H1 (cell line): ENCODE measurements at regions not wholly inside any gene's neighbourhood (a gene's known extent, or its start where the extent isn't known, plus 50 kb on each side); places are given as distances from the start of the nearest gene placed in this dataset.

Experiments used
- CTCF ChIA-PET: fragments of 300-600 bp; sonication (Branson Sonifier 250); formaldehyde crosslinking; loops from one replicate; lab custom pipeline; 2021; ENCODE audit not compliant: partially characterized antibody; lab: Charles Lee
- POLR2A ChIA-PET: fragments of 300-600 bp; sonication (Branson Sonifier 250); formaldehyde crosslinking; loops from one replicate; lab custom pipeline; 2021; ENCODE audit warnings: inconsistent platforms; ENCODE audit not compliant: partially characterized antibody; lab: Charles Lee
- DNase-seq, 2 experiments: peaks; one replicate each; pipeline versions ENCODE4 v3.0.0 to v3.0.0-alpha.2; 2010 to 2022; ENCODE audit warnings: low spot score in 2 of 2, low read depth in 1 of 2, mixed read lengths in 1 of 2
- FAIRE-seq: peaks from 2 replicates; lab custom pipeline; 2011; peaks lifted over from hg19 to GRCh38; lab: Jason Lieb, UNC
- H2AFZ ChIP-seq: 2 replicates; pipeline ENCODE4 v1.8.1; 2012; ENCODE audit warnings: low read length, inconsistent platforms
- H2AK5ac ChIP-seq: 2 replicates; pipeline ENCODE4 v1.6.1; 2013; ENCODE audit warnings: low read depth, low read length
- H2BK120ac ChIP-seq: replicated peaks from 2 replicates; pipeline ENCODE3; 2013; ENCODE audit warnings: low read depth, low read length, inconsistent platforms
- H2BK12ac ChIP-seq: 2 replicates; pipeline ENCODE4 v1.6.1; 2013; ENCODE audit warnings: low read depth, low read length
- H2BK15ac ChIP-seq: 2 replicates; pipeline ENCODE4 v1.6.1; 2013; ENCODE audit warnings: low read length
- H2BK20ac ChIP-seq: 2 replicates; pipeline ENCODE4 v1.6.1; 2013; ENCODE audit warnings: low read length
- H2BK5ac ChIP-seq: 2 replicates; pipeline ENCODE4 v1.6.1; 2013; ENCODE audit warnings: low read depth, low read length
- H3K14ac ChIP-seq: 2 replicates; pipeline ENCODE4 v1.6.1; 2013; ENCODE audit warnings: inconsistent platforms; ENCODE audit not compliant: insufficient read length
- H3K18ac ChIP-seq: 2 replicates; pipeline ENCODE4 v1.6.1; 2013; ENCODE audit warnings: low read length; ENCODE audit errors: extremely low read depth
- H3K23ac ChIP-seq: 2 replicates; pipeline ENCODE4 v1.6.1; 2013; ENCODE audit warnings: inconsistent platforms; ENCODE audit not compliant: insufficient read length
- H3K23me2 ChIP-seq: 2 replicates; pipeline ENCODE4 v1.6.1; 2013; ENCODE audit warnings: low read depth, low read length
- H3K27ac ChIP-seq: 2 replicates; pipeline ENCODE4 v1.6.1; 2011; ENCODE audit warnings: low read depth, low read length, inconsistent platforms
- H3K27me3 ChIP-seq, 4 experiments: replicated peaks in 1 of 4; 1 replicate in 1 of 4; 2 replicates in 3 of 4; pipeline versions ENCODE4 v1.6.1 to v1.8.1; 2011 to 2013; ENCODE audit warnings: low read length in 3 of 4, mild to moderate bottlenecking in 3 of 4, inconsistent platforms in 2 of 4, mixed read lengths in 2 of 4, moderate library complexity in 1 of 4; ENCODE audit not compliant: control insufficient read depth in 3 of 4, insufficient read depth in 3 of 4; ENCODE audit errors: extremely low read depth in 1 of 4
- H3K36me3 ChIP-seq, 4 experiments: 2 replicates each; pipeline versions ENCODE4 v1.6.1 to v1.8.1; 2011 to 2013; ENCODE audit warnings: mild to moderate bottlenecking in 4 of 4, low read length in 3 of 4, moderate library complexity in 2 of 4, control low read depth in 1 of 4, inconsistent platforms in 1 of 4; ENCODE audit not compliant: insufficient read depth in 4 of 4, control insufficient read depth in 2 of 4
- H3K4ac ChIP-seq: replicated peaks from 2 replicates; pipeline ENCODE3; 2013; ENCODE audit warnings: low read length, low read depth, mixed read lengths, inconsistent platforms; ENCODE audit not compliant: insufficient read length
- H3K4me1 ChIP-seq, 4 experiments: replicated peaks in 1 of 4; 1 replicate in 1 of 4; 2 replicates in 3 of 4; pipeline versions ENCODE4 v1.6.1 to v1.8.1; 2011 to 2013; ENCODE audit warnings: low read length in 3 of 4, inconsistent platforms in 2 of 4, mixed read lengths in 1 of 4; ENCODE audit not compliant: insufficient read depth in 4 of 4, control insufficient read depth in 3 of 4
- H3K4me2 ChIP-seq, 2 experiments: 2 replicates each; pipeline versions ENCODE4 v1.6.1 to v1.8.1; 2011 to 2013; ENCODE audit warnings: low read depth in 2 of 2, low read length in 2 of 2, control low read depth in 1 of 2, inconsistent platforms in 1 of 2, mild to moderate bottlenecking in 1 of 2; ENCODE audit not compliant: insufficient read depth in 1 of 2
- H3K4me3 ChIP-seq, 4 experiments: fragments of 200-600, 300-600 bp in 1 of 4; sonication (generic), shearing (Covaris generic), sonication (Bioruptor Twin) in 1 of 4; 2 replicates each; pipeline versions ENCODE4 v1.5.1 to v1.8.1; 2011 to 2016; ENCODE audit warnings: low read length in 4 of 4, low read depth in 3 of 4, control low read depth in 2 of 4, inconsistent platforms in 2 of 4, mild to moderate bottlenecking in 2 of 4, mixed read lengths in 1 of 4, moderate library complexity in 1 of 4; ENCODE audit not compliant: insufficient read depth in 2 of 4; ENCODE audit errors: extremely low read depth in 1 of 4
- H3K56ac ChIP-seq: replicated peaks from 2 replicates; pipeline ENCODE3; 2013; ENCODE audit warnings: low read depth, mild to moderate bottlenecking, mixed read lengths, low read length, inconsistent platforms; ENCODE audit not compliant: insufficient read length
- H3K79me1 ChIP-seq: 2 replicates; pipeline ENCODE4 v1.6.1; 2013; ENCODE audit warnings: low read depth, low read length, control low read depth
- H3K79me2 ChIP-seq, 2 experiments: 2 replicates each; pipeline versions ENCODE4 v1.6.1 to v1.8.1; 2012 to 2013; ENCODE audit warnings: low read length in 2 of 2, mild to moderate bottlenecking in 2 of 2, inconsistent platforms in 1 of 2; ENCODE audit not compliant: insufficient read depth in 2 of 2, control insufficient read depth in 1 of 2
- H3K9ac ChIP-seq, 4 experiments: replicated peaks in 1 of 4; 1 replicate in 1 of 4; 2 replicates in 3 of 4; pipeline versions ENCODE4 v1.6.1 to v1.8.1; 2011 to 2013; ENCODE audit warnings: low read depth in 3 of 4, low read length in 3 of 4, control low read depth in 2 of 4, mild to moderate bottlenecking in 2 of 4, moderate library complexity in 2 of 4, inconsistent platforms in 1 of 4; ENCODE audit errors: extremely low read depth in 1 of 4
- H3K9me3 ChIP-seq, 2 experiments: 2 replicates each; pipeline versions ENCODE4 v1.6.1 to v1.8.1; 2012 to 2013; ENCODE audit warnings: mild to moderate bottlenecking in 2 of 2, moderate library complexity in 2 of 2, control low read depth in 1 of 2, inconsistent platforms in 1 of 2, low read depth in 1 of 2, low read length in 1 of 2, mixed read lengths in 1 of 2; ENCODE audit not compliant: insufficient read depth in 2 of 2
- H4K20me1 ChIP-seq, 2 experiments: replicated peaks in 1 of 2; 2 replicates each; pipeline versions ENCODE3 to v1.8.1; 2011 to 2013; ENCODE audit warnings: inconsistent platforms in 2 of 2, low read length in 2 of 2, mild to moderate bottlenecking in 1 of 2; ENCODE audit not compliant: insufficient read depth in 2 of 2, control insufficient read depth in 1 of 2
- H4K5ac ChIP-seq: 2 replicates; pipeline ENCODE4 v1.6.1; 2013; ENCODE audit warnings: low read length, low read depth, mixed read lengths, inconsistent platforms; ENCODE audit not compliant: insufficient read length
- H4K8ac ChIP-seq: 2 replicates; pipeline ENCODE4 v1.8.0; 2013; ENCODE audit warnings: mild to moderate bottlenecking, moderate library complexity, low read length, inconsistent platforms; ENCODE audit not compliant: insufficient read depth; ENCODE audit errors: extremely low read depth
- H4K91ac ChIP-seq: replicated peaks from 2 replicates; pipeline ENCODE3; 2013; ENCODE audit warnings: low read length, mixed read lengths, inconsistent platforms; ENCODE audit not compliant: insufficient read length
- BACH1 ChIP-seq: IDR thresholded peaks from 2 replicates; pipeline ENCODE4 v1.6.1; 2012; ENCODE audit warnings: low read length, improper control_type of control experiment
- CTBP2 ChIP-seq: IDR thresholded peaks from 2 replicates; pipeline ENCODE4 v1.7.0; 2011; ENCODE audit warnings: borderline replicate concordance, mild to moderate bottlenecking, moderate library complexity, mixed read lengths, low read length; ENCODE audit not compliant: insufficient read depth, insufficient read length
- GTF2F1 ChIP-seq: IDR thresholded peaks from 2 replicates; pipeline ENCODE4 v1.6.1; 2012; ENCODE audit warnings: low read depth, low read length, improper control_type of control experiment, borderline replicate concordance
- KDM1A ChIP-seq: fragments of 200-600, 300-600 bp; sonication (generic); IDR thresholded peaks from 2 replicates; pipeline ENCODE4 v1.7.1; 2016; ENCODE audit warnings: mild to moderate bottlenecking, low read length, borderline replicate concordance
- MAX ChIP-seq: IDR thresholded peaks from 2 replicates; pipeline ENCODE4 v1.6.1; 2012; ENCODE audit warnings: inconsistent platforms
- PHF8 ChIP-seq: fragments of 200-600 bp; sonication (generic); conservative IDR thresholded peaks from 2 replicates; pipeline ENCODE4 v1.7.1; 2012; ENCODE audit warnings: low read depth, mild to moderate bottlenecking, inconsistent platforms, low read length, moderate library complexity
- SP1 ChIP-seq: IDR thresholded peaks from 2 replicates; pipeline ENCODE4 v1.6.1; 2011; ENCODE audit warnings: low read depth, low read length
- TCF12 ChIP-seq: IDR thresholded peaks from 2 replicates; pipeline ENCODE4 v1.6.1; 2011; ENCODE audit warnings: low read depth, mild to moderate bottlenecking, low read length
- TEAD4 ChIP-seq: IDR thresholded peaks from 2 replicates; pipeline ENCODE4 v1.6.1; 2012; ENCODE audit warnings: low read depth, low read length, inconsistent platforms, mixed read lengths
- TF ChIP-seq, protein P1 (sequence below): IDR thresholded peaks from 2 replicates; pipeline ENCODE4 v1.6.1; 2011; ENCODE audit warnings: low read depth, mild to moderate bottlenecking, low read length; ENCODE audit not compliant: insufficient read depth

DNA sequence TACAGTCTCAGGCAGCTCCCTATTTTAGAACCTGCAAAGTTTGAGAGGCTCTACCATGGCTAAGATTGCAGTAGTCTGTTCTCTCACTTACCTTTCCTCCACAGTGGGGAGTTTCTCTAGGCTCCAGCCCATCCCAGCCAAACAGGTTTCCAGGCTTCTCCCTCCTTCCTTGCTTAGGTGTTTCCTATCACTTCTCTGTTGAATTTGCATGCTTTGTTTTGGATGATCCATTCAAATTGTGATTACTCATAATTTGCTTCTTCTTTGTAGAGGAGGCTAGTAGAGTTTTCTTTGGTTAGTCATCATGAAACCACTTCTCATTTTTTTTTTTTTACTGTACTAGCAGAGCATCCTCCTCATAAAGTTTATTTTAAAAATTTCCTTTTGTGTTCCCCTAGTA is 1242.2 kb upstream of the MIR17HG start:
- Histone ChIP-seq H4K5ac (no peak overlapping the region), H3K56ac (no peak overlapping the region), H2AK5ac (no peak overlapping the region), H3K27me3 (no peaks in the 10 kb centered on the region), H3K23me2 (no peaks in the 10 kb centered on the region), H4K91ac (no peak overlapping the region), H3K9me3 (no peaks in the 10 kb centered on the region), H2BK20ac (no peak overlapping the region), H3K36me3 (no peaks in the 10 kb centered on the region), H3K79me2 (no peaks in the 10 kb centered on the region), H3K27ac (no peak overlapping the region), H2BK15ac (no peak overlapping the region), H3K9ac (no peak overlapping the region), H3K23ac (no peak overlapping the region), H2BK12ac (no peak overlapping the region), H4K8ac (no peak overlapping the region), H3K14ac (no peak overlapping the region), H2AFZ (no peak overlapping the region), H3K18ac (no peak overlapping the region), H3K79me1 (no peaks in the 10 kb centered on the region), H2BK120ac (no peak overlapping the region), H4K20me1 (no peaks in the 10 kb centered on the region), H2BK5ac (no peak overlapping the region), H3K4me3 (no peak overlapping the region), H3K4ac (no peak overlapping the region), H3K4me1 (peaks cover 0 to 2% (median 0%) of the 10 kb centered on the region in 4 experiments; a peak in 2 of 7 replicates), H3K4me2 (no peak overlapping the region)
- CTCF ChIA-PET: no interaction called here
- FAIRE-seq: no peak
- no peak for DNase-seq
- POLR2A ChIA-PET: no interaction called here
- TF ChIP-seq GTF2F1 (no peak), KDM1A (no peak), PHF8 (no peak), CTBP2 (no peak), TEAD4 (no peak), BACH1 (no peak), TCF12 (no peak), SP1 (no peak), MAX (no peak)
- TF ChIP-seq, protein P1, sequence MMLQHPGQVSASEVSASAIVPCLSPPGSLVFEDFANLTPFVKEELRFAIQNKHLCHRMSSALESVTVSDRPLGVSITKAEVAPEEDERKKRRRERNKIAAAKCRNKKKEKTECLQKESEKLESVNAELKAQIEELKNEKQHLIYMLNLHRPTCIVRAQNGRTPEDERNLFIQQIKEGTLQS: no peak
